Inflammatory macrophage treated with lipopolysaccharide for 1 hour (primary cell): ENCODE measurements at regions not wholly inside any gene's neighbourhood (a gene's known extent, or its start where the extent isn't known, plus 50 kb on each side); places are given as distances from the start of the nearest gene placed in this dataset.
"Not testable (repeated sequence)": the region's sequence is repeated elsewhere in the genome, so short reads cannot be mapped to it uniquely, and the experiment has no call there.

Experiments used
- DNase-seq, 2 donors: peaks; one replicate each; pipeline ENCODE4 v3.0.0-alpha.2; 2020 to 2022

GRCh38 chrX:96540111-96540631, 144.5 kb upstream of the DIAPH2 start:
- no peak for DNase-seq

GRCh38 chrX:96546281-96546680, 138.4 kb upstream of the DIAPH2 start:
- not testable (repeated sequence) for DNase-seq

- no peak for DNase-seq
Measured at GRCh38 chrX:96551322-96551872, 133.2 kb upstream of the DIAPH2 start.

GRCh38 chrX:96556886-96557285, 127.8 kb upstream of the DIAPH2 start:
- DNase-seq: no peak

GRCh38 chrX:96561129-96561528, 123.5 kb upstream of the DIAPH2 start:
- DNase-seq: not testable (repeated sequence)

GRCh38 chrX:96563646-96564045, 121.0 kb upstream of the DIAPH2 start:
- peak; percentile 4 to 5 for DNase-seq

- peak in 1 of 2 donors; percentile 18 for DNase-seq
Measured at GRCh38 chrX:96564595-96564994, 120.0 kb upstream of the DIAPH2 start.

GRCh38 chrX:96566878-96567277, 117.8 kb upstream of the DIAPH2 start:
- no peak for DNase-seq

- DNase-seq: peak; percentile 3 to 15
Measured at GRCh38 chrX:96568071-96568470, 116.6 kb upstream of the DIAPH2 start.

- DNase-seq: no peak
Measured at GRCh38 chrX:96569034-96569433, 115.6 kb upstream of the DIAPH2 start.

- no peak for DNase-seq
Measured at GRCh38 chrX:96575011-96575410, 109.6 kb upstream of the DIAPH2 start.

GRCh38 chrX:96576368-96576767, 108.3 kb upstream of the DIAPH2 start:
- DNase-seq: no peak

GRCh38 chrX:96578781-96579180, 105.9 kb upstream of the DIAPH2 start:
- peak in 1 of 2 donors; percentile 6 for DNase-seq

GRCh38 chrX:96579252-96579651, 105.4 kb upstream of the DIAPH2 start:
- no peak for DNase-seq

GRCh38 chrX:96590403-96590802, 94.2 kb upstream of the DIAPH2 start:
- no peak for DNase-seq

- no peak for DNase-seq
Measured at GRCh38 chrX:96591421-96591820, 93.2 kb upstream of the DIAPH2 start.

GRCh38 chrX:96597847-96598246, 86.8 kb upstream of the DIAPH2 start:
- DNase-seq: not testable (repeated sequence)

- DNase-seq: no peak
Measured at GRCh38 chrX:96611619-96612362, 72.9 kb upstream of the DIAPH2 start.

GRCh38 chrX:96615448-96615847, 69.2 kb upstream of the DIAPH2 start:
- no peak for DNase-seq

GRCh38 chrX:96619588-96619987, 65.1 kb upstream of the DIAPH2 start:
- DNase-seq: no peak

GRCh38 chrX:96621811-96622210, 62.8 kb upstream of the DIAPH2 start:
- no peak for DNase-seq
